ENCODE measurements at regions not wholly inside any gene's neighbourhood (a gene's known extent, or its start where the extent isn't known, plus 50 kb on each side); places are given as distances from the start of the nearest gene placed in this dataset.
"Not testable (repeated sequence)": the region's sequence is repeated elsewhere in the genome, so short reads cannot be mapped to it uniquely, and the experiment has no call there.

GRCh38 chr4:60384516-60384915 lies 815.6 kb upstream of the ADGRL3 start:
- DNase-seq = no peak

DNA sequence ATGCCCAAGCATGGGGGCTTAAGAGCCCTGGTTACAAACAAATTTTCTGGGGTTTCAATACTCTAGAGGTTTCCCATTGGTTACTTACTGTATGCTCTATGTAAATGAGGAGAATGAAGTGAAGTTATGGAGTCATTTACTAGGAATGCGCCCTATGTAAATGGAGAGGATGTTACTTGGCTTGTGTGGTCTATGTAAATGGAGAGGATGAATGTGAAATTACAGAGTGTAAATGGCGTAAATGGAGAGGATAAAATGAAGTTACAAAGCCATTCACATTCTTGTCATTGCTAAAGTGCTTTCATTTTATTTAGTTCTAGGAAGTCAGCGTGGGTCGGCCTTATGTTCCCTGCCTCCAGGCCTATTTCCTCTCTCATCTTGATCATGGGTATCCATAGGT lies 810.5 kb upstream of the ADGRL3 start:
- DNase-seq = peak; percentile 32

DNA sequence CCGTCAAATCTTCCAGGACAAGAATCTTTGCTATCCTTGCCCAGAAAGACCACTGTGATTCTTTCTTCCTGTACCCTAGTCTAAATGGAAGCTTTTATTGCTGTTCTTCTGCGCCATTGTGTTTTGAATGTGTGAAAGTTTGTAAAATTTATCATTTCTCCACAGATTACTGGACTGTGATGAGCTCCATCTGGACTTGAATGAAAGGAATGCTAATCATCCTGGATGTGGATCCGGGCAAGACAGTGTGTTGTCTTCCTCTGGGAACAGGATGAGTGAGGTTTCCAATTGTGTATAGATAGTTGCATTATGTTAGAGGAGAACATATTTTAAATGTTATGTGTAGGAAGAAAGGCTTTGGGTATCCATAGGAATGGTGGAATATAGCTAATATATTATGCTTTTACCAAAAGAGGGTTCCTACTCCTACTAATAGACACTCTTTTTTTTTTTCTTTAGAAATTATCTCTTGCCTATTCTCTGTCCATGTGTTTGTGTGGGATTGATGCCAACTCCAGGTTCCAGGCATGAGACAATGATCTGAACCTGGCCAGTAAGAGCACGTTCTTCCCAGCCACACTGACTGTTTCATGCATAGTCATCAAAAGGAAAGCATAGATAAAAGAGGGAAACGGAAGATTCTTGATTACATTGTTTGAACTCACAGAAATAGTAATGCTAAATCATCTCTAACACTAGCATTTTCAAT lies 803.6 kb upstream of the ADGRL3 start:
- peak; percentile 46 for DNase-seq

- DNase-seq = no peak
These were observed 799.5 kb upstream of the ADGRL3 start for GRCh38 chr4:60400593-60400992.

DNA sequence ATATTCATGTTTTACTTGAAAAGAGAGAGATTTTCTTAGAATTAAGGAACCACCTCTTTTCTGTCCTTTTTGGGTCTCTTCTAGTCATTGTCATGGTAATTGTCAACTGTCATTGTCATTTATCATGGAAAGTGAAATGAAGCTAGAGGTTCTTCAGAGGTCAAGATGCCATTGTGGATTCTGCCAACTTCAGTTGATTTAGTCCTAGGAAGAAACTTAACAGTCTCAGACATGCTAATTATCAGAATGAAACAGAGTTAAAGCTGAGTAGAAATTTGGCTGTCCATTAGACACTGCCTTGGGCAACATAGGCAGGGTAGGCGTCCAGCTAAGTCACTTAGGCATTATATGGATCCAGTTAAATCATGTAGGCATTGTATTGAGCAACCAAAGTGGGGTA lies 796.1 kb upstream of the ADGRL3 start:
- no peak for DNase-seq

- DNase-seq = no peak
These were observed 777.7 kb upstream of the ADGRL3 start for GRCh38 chr4:60422439-60422838.

- not testable (repeated sequence) for DNase-seq
These were observed 776.4 kb upstream of the ADGRL3 start for GRCh38 chr4:60423573-60424184.

GRCh38 chr4:60432911-60433310 lies 767.2 kb upstream of the ADGRL3 start:
- DNase-seq = no peak

DNA sequence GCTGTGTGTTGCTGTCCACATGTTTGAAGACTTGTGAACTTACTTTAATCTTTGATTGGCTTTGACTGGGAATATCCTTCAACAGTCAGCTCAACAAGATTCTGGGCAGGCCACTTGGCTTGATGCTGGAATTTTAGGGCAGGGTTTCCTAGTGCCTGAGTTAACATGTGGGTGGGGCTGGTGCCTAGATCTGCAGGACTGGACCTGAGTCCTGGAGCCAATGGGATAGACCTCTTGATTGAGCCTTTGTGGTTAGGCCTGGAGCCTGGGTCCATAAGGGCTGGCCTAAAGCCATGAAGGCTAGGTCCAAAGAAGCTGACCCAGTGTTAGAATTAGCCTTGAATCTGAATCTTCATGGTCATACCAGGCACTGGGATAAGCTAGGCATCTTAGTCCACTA lies 757.1 kb upstream of the ADGRL3 start:
- no peak for DNase-seq

DNA sequence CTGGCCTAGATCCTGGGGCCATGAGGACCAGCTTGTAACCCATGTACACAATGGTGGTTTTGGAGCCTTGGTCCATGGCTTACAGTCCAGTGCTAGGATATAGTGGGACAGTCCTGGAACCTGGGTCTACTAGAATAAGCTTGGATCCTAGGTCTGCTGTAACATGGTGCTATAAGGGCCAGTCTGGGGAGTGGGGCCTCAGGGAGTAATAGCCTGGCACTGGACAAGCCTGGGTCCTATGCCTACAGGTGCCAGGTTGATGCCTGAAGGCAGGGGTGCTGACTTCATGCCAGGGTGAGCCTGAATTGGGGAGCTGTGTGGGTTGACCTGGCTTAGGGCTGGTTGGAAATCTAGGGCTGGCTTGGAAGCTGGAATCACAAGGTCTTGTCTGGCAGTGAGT lies 756.3 kb upstream of the ADGRL3 start:
- no peak for DNase-seq

DNA sequence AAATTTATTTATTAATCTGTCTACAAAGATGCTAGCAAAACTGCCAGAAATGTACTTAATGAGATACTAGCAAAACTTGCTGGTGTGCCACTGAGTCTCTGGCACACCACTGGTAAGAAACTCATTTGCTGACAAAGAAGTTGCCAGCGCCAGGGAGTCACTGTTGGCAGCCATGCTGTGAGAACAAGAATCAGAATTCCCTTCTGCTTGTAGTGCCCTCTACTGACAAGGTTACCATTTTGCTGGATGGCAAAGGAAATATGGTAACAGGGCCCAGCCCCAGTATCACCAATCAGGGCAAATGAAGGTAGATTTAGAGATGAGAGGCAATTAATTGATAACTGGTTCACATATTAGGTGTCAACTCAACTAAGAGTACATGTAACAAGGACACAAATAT lies 750.1 kb upstream of the ADGRL3 start:
- DNase-seq = no peak

DNA sequence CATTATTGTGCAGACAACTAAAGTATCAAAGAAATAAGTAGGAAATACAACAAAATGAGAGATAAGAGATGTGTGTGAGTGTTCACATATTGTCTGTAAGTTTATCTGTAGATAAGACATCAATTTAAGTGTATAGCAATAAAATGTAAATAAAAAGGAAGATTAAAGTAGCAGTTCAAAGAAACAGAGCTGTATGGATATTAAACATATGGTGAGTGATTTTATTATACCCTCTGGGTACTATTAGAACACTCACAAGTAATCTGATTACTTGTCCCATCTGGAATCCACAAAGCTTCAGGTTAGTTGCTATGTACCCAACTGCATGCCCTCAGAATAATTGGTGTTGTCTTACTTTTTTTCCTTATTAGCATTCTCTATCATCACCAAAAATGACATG lies 747.9 kb upstream of the ADGRL3 start:
- DNase-seq = no peak

DNA sequence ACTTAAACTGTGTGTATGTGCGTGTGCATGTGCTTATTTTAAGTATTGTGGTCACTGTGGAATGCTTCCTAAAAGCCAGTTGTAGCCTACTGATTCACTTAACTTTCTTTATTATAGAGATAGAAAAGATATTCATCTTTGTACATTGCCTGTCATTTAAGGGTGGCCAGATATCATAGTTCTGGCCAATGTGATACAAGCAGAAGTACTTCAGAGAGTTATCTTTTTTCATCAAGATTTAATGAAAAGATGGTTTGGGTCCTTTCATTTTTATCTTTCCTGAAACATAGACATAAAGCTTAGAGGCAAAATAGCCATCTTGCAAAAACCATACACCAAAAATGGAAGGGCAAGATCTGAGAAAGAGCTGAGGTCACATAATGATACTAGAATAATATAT lies 744.7 kb upstream of the ADGRL3 start:
- no peak for DNase-seq

DNA sequence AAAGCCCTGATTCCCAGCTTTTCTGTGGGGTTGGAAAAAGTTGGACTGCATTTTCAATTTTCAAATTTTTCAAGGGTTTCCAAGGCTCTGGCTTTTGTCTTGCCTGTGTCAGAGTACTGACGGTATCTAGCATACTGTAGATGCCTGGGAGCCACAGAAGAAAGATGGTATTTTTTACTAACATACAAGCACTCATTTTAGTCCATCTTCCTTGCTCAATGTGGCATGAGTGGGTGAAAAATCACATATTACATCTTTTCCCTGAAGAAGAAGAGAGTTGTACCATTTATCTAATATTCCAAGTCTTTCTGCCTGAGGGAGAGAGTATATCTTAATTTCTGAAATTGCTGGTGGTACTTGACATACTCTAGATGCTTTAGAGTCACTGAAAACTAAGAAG lies 738.6 kb upstream of the ADGRL3 start:
- no peak for DNase-seq

DNA sequence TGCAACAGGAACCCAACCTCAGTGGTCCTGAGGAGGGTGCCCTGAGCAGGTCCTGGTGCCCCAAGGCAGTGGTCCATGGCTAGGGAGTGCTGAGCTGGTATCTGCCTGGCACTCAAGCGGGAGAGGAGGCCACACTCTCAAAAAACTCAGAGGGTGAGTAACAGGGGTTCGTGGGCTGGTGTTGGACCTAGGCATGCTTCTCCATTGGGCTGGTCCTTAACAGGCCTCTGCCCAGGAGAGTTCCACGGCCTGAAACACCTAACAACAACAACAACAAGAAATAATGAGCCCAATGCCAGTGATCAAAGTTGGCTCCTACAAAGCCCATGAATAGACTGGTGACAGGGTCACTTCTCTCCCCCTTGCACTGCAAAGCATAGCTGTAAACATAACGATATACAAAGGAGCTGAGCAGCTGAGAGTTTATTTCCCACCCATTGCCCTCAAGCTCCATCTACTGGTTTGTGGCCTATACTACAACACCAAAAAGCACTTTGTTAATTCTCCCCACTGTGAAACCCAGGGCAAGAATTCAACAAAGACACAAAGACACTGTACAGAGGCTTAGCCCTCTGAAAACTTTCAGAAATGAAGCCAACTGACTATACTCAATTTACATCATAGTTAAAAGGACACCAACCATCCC lies 736.1 kb upstream of the ADGRL3 start:
- peak; percentile 7 for DNase-seq

DNA sequence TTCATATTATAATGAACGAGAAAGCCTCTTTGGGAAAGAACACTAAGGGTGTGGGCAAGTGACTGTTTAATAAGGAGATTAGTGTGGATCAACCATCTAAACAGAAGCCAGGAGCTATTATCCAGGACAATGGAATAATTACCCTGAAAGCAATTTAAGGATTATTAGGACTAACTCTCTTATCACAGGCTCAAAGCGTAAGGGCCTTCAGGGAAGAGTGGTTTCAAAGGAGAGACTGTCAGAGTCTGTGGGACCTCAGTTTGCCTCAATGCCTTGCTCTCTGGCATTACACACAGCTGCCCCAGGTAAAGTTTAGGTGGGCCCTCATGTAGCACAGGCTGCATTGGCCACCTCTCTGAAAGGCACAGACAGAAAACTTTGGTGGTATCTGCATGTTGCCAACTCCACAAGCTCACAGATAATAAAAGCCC lies 717.2 kb upstream of the ADGRL3 start:
- no peak for DNase-seq

- DNase-seq = peak; percentile 46
These were observed 714.9 kb upstream of the ADGRL3 start for GRCh38 chr4:60485276-60485675.

- not testable (repeated sequence) for DNase-seq
These were observed 712.9 kb upstream of the ADGRL3 start for GRCh38 chr4:60487118-60487761.

- no peak for DNase-seq
These were observed 699.3 kb upstream of the ADGRL3 start for GRCh38 chr4:60500810-60501209.

GRCh38 chr4:60502733-60503132 lies 697.4 kb upstream of the ADGRL3 start:
- no peak for DNase-seq

- DNase-seq = no peak
These were observed 694.1 kb upstream of the ADGRL3 start for GRCh38 chr4:60506061-60506460.

DNA sequence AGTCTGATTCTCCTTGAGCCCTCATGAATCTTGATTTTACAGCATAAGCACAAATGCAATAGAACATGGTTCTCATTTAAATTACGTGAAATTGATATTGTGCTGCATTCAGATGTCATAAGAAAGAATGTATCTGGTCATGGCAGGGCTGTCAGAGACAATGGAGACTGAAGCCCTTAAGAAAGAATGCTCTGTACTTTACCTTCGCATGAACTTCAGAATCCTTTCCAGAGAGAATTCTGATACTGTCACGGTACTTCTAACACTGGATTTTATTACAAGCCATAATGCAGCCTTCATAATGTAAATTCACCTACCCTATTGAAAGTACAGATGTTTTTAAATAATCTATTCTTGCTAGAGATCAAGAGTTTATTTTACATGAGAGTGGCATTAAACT lies 677.9 kb upstream of the ADGRL3 start:
- DNase-seq = no peak

- no peak for DNase-seq
These were observed 668.2 kb upstream of the ADGRL3 start for GRCh38 chr4:60531776-60532379.
